ENCODE measurements at regions not wholly inside any gene's neighbourhood (a gene's known extent, or its start where the extent isn't known, plus 50 kb on each side); places are given as distances from the start of the nearest gene placed in this dataset.
"Not testable (repeated sequence)": the region's sequence is repeated elsewhere in the genome, so short reads cannot be mapped to it uniquely, and the experiment has no call there.

DNA sequence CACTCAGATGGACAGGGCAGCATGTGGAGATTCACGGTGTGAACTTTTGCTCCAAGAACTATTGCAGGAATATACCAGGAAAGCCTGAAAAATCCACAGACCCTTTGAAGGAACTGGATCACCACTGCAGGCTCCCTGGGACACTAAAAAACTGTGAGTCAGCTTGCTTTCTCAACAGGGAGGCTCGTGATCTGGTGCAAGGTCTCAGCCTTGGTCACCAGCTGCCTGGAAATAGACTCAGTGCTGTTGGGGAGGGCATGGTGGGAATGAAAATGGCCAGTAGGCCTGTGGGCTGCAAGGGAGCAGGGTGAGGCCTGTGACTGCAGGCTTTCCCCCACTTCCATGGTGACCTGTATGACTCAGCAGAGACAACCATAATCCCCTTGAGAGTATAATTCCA is 426.4 kb upstream of the RPS6KA3 start:
- DNase-seq: no peak

DNA sequence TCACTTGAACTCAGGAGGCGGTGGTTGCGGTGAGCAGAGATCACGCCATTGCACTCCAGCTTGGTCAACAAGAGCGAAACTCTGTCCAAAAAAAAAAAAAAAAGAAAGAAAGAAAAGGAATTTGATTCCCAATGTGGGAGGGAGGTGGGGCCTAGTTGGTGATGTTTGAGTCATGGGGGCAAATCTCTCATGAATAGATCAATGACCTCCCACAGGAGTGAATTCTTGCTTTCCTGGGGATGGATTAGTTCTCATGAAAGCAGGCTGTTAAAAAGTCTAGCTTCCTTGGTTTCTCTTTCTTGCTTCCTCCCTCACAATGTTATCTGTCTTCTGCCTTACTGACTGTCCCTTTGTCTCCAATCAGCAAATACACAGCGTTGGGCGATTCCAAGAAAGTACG is 419.5 kb upstream of the RPS6KA3 start:
- DNase-seq: no peak

DNA sequence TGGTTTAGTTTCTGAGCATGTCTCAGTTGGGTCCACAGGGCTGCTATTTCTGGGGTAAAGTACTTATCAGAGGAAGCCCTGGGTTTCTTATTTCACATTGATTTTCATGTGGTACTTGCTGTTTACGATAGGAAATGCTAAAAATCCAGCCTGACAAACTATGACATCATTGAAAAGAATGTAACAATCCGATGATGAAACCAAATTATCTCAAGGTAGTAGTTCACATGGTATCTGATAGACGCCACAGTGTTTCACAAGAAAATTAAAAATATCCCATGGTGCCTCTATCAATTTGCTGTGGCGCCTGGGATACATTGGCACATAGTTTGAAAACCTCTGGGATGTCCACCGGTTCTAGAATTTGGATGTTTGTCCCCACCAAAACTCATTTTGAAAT is 418.9 kb upstream of the RPS6KA3 start:
- DNase-seq: no peak

DNA sequence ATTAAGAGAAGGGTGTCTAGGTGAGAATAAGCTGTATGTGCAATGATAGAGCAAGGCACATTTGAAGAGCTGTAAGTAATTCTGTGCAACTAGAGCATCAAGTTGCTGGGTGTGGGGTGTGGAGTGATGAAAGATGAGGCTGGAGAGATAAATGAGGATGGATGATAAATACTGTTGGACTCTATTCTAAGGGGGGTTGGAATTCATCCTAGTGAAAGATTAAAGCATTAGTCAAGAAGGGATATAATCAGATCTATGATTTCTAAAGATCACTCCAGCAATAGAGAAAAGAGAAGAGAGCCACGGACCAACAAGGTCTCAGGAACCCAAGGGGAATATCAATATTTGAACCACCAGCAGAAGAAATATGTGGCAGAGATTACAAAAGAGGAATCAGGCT is 415.0 kb upstream of the RPS6KA3 start:
- no peak for DNase-seq

DNA sequence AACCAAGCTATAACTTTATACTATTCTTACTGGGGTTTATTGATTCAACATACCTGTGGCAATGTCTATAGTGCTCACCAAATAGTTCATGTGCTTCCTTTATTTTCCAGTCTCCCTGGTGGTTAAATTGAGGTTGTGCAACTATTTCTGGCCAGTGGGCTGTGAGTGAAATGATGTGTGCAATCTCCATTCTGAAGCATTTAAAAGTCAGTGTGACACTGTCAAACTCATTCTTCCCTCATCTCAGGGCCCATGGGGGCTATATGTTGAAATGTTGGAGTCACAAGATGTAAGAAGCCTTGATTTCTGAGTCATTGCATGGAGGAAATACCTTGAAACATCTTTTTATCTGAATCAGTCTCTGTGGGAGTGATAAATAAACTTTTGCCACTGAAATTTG is 414.3 kb upstream of the RPS6KA3 start:
- no peak for DNase-seq

DNA sequence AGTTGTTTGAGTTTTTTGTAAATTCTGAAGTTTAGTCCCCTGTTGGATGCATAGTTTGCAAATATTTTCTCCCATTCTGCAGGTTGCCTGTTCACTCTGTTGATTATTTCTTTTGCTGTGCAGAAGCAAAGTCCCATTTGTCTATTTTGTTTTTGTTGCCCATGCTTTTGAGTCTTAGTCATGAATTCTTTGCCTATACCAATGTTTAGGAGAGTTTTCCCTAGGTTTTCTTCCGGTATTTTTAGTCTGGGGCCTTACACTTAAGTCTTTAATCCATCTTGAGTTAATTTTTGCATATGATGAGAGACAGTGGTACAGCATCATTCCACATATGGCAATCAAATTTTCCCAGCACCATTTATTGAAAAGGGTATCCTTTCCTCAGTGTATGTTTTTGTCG is 405.8 kb upstream of the RPS6KA3 start:
- DNase-seq: no peak

DNA sequence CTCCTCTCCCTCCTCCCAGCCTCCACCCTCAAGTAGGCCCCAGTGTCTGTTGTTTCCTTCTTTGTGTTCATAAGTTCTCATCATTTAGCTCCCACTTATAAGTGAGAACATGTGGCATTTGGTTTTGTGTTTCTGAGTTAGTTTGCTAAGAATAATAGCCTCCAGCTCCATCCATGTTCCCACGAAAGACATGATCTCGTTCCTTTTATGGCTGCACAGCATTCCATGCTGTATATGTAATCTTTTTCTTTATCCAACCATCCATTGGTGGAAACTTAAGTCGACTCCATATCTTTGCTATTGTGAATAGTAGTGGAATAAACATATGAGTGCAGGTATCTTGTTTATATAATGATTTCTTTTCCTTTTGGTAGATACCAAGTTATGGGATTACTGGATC is 405.0 kb upstream of the RPS6KA3 start:
- not testable (repeated sequence) for DNase-seq

DNA sequence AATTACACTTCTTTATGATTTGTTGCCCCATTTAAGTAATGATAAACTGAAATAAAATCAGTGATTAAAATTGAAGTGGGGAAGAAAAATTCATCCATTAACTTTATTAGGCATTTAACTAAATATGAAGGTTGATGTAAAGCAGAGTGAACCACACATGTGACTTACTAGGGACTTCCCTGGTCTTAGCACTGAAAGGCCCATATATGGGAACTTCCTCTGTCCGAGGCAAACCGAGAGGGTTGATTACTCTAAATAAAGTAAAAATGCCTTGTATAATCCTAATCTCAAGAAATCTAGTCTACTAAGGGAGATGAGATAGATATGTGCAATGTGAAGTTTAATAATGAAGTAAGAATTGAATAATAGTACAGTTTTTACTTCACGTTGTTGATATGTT is 403.9 kb upstream of the RPS6KA3 start:
- no peak for DNase-seq

DNA sequence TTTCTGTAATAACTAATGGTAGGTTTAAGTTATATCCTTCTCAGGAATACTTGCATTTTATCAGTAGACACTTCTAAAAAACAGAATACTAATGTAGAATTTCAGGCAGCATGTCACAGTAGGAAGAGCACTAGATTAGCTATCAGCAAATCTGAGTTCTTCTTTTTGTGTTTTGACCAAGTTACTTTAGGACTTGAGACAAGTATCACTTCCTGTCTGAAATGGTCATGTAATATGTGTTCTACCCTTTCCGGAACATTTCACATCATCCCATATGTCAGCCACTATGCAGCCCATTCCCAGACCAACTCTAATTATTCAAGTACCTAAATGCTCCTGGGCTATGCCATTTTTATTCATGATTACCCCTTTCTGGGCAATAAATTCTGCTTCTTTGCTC is 401.8 kb upstream of the RPS6KA3 start:
- DNase-seq: no peak

DNA sequence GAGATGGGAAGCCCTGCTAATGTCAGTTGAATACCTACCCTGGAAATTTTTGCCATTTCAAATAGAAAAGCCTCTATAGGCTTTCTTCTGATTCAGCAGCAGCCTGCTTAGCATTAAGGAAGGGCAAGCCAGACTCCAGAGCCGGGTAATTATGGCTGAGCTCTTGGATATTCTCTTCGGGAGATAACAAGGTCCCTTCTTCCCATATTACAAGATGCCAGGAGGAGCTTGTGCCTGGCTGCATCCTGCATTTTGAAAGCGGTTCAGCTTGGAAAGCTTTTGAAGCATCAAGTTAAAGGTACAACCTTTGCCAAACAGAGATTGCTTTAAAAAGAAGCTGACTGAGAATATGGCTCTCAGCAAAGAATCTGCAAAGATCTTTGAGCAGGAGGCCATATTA is 399.6 kb upstream of the RPS6KA3 start:
- no peak for DNase-seq

DNA sequence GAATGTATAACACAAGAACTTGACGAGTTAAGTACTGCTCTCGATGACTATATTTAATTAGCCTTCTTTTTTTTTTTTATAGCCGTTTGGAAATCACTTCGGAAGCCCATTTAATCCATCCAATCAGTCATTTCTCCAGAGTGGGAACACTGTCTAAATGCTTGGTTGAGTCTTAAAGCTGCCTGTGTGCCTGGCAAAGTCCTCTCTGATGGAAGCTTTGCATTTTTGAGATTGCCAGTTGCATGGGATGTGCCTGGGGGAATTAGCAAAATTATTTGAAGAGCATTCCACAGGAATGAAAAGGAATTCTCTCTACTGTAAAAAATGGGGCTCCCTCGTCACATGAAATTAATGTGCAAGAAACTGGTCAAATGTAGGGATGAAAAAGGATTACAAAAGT is 398.8 kb upstream of the RPS6KA3 start:
- DNase-seq: no peak

DNA sequence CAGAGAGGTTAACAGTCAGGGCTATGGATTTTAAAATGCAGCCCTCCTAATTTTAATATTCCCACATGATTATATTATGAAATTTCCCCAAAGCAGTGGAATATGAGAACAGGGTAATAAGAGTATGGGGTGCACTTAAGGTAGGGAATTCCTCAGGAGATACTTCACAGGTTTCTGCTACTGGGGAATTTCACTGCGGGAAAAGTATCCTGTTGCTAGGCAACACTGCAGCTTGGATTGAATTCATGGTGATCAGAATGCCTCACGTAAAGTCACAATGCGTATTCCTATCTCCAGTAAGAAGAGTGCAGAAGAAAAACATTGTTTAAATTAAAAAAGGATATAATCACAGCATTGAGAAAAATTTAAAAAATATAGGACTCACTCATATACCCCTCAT is 398.1 kb upstream of the RPS6KA3 start:
- no peak for DNase-seq

DNA sequence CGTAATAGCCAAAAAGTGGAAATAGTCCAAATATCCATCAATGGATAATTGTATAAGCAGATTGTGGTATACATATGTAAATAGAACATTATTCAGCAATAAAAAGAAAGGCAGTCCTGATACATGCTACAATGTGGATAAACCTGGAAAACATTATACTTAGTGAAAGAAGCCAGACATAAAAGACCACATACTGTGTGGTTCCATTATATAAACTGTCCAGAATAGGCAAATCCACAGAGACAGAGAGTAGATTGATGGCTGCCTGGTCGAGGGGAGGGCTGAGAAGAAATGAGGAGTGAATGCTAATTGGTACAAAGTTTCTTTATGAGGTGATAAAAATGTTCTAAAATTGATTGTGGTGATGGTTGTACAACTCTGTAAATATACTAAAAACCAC is 397.4 kb upstream of the RPS6KA3 start:
- no peak for DNase-seq

DNA sequence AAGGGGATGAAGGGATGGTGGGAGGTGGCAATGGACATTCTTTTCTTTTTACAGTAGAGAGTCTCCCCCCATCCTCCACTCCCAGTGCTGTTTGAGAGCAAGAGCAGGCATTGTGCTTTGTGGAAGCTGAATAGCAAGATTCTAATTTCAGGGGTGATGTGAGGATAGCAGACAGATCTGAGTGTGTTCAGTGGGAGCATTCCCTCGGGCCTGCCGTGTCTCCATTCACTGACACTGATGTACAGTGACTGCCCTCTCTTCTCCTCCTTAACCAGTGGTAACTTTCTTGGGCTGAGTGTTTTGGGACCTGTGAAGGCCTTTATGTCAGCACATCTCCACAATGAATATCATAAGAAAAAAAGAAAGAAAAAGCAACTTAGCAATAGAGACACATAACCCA is 396.6 kb upstream of the RPS6KA3 start:
- DNase-seq: no peak

DNA sequence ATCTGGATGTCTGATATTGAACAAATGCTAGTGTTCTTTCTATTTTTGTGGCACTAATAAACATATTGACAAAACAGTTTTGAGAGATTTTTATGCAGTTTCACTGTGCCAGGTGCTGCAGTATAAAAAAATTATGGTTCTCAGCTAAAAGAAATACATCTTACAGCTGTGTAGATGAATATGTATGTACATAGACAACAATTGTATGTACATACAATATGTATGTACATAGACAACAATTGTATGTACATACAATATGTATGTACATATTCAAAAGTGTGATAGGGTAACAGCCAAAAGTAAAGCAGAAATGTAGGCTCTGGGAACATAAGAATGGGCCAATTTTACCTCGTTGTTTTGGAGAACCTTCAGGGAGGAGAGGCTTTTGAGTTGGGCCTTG is 390.0 kb upstream of the RPS6KA3 start:
- no peak for DNase-seq

DNA sequence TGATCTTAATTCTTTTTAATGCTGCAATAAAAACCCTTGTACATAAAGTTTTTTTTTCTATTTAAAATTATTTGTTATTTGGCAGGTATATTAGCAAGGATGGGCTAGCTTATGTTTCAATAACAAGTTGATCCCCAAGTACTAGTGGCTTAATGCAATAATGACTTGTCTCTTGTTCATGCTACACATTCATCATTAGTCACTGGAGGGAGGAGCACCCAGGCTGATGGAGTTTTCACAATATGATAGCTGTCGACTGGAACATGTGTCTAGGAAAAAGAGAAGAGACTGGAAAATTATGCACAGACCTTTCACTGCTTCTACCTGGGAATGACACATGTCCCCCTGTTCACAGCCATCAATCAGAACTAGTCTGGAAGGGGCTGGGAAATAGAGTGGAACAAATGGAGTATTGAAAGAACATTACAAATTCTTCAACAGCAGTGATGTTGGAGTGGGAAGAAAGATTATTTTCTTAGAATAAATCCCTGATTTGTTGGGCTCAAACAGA is 387.9 kb upstream of the RPS6KA3 start:
- DNase-seq: no peak

DNA sequence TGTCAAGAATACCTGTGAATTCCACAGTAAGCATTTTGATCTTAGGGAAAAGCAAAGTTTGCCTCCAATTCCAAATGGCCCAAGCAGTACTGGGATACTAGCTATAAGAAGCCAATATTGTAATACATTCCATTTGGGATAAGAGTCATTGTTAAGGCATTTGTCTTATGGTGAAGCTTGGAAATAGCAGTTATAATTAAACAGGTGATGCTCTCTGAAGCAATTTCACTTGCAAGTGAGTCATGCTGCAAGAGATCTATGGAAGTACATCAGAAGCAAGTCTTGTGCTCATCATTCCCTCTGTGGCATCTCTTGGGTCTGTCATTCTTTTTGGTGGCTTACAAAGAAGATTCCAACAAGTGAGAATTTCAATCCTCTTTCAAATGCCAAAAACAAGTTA is 386.4 kb upstream of the RPS6KA3 start:
- no peak for DNase-seq

DNA sequence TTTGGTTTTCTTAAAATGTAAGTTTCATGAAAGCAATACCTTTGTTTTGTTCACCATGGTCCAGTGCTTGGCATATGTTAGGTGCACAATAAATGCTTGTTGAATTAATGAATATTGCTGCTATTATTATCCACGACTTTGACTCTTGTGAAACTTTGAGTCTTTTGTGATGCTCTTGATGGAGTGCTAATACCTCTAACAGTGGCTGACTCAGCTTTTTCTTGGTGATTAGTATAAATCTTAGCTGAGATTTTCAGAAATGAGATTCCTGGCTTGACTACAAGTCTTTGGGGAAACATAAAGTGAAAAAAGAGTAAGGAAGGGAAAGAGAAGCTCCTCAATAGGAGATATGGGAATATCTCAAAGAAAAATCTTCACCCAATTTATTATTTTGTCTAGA is 375.2 kb upstream of the RPS6KA3 start:
- no peak for DNase-seq

DNA sequence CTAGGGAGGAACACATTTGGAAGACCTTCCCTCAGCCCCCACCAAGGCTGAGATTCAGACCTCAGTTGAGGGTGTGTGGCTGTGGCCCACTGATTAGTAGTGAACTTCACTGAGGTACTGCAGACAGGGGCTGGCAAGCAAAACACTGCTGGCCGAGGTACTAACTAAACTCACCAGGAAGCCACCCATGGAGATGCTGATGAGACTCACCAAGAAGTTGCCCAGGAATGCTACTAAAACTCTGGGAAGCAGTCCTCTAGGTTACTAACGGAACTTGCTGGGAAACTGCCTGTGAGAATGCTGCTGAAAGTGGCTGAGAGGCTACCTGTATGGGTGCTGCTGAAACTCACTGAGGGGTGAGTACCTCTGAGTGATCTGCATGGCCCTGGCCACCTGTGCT is 372.4 kb upstream of the RPS6KA3 start:
- DNase-seq: no peak

DNA sequence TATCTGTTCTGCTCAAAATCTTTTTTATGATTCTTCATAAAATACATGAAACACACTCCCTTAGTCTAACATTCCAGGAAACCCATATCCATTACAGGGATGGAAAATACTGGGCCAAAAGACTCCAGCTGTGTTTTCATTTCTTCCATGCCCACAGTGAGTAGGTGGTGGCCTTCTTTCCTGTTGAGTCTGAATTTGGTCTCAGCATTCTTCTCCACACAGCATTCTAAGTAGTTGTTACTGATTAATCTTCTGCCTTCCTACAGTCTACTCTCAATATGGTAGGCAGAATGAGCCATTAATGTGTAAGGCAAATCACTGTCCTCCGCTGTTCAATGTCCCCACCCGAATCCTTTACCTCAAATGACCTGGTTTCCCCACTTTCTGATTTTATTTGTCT is 370.6 kb upstream of the RPS6KA3 start:
- DNase-seq: no peak

DNA sequence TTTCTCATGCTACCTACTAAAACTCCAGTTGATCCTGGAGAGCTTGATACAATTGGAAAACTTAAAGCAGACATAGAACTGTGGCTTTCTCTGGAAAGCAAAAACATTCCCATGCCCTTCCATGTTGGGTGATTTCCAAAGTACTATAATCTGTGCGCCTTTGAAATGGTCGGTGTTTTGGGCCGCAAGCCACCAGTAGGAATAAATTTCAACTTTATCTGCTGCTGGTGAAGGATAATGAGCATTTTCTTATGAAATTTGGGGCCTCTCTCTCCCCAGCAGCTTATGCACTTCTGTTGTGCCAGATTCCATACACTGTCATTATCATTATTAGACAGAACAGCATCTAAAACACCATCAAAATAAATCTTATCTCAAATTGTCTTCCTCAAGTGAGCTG is 366.7 kb upstream of the RPS6KA3 start:
- no peak for DNase-seq

DNA sequence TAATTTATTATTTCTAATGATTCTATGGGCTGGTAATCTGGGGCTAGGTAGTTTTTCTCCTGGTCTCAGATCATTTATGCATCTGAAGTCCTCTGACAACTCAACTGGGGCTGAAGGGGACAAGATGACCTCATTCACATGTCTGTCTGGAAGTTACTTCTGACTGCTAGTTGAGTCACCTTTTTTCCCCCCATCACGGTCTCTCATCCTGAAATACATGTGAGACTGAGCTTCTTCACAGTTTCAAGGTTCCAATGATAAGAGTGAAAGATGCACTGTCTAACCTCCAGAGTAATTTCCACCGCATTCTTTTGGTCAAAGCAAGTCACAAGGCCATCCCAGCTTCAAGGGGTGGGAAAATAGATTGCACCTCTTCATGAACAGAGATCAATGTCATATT is 356.7 kb upstream of the RPS6KA3 start:
- no peak for DNase-seq

DNA sequence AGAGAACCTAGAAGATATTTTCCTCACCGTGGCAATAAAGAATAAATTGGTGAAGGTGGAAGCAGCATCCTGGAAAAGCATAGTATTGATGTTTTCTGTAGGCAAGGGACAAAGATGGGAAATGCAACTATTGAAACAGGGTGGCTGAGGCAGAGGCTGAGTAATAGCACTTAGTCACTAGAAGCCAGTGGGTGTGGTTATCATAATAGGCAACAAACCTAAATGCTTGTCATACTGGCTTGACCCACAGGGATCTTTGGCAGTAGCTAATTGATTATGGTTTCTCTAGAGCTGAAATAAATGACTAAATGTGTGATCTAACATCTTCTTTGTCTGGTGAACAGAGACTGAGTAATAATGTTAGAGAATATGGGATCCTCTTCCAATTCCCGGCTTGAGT is 353.6 kb upstream of the RPS6KA3 start:
- DNase-seq: no peak

DNA sequence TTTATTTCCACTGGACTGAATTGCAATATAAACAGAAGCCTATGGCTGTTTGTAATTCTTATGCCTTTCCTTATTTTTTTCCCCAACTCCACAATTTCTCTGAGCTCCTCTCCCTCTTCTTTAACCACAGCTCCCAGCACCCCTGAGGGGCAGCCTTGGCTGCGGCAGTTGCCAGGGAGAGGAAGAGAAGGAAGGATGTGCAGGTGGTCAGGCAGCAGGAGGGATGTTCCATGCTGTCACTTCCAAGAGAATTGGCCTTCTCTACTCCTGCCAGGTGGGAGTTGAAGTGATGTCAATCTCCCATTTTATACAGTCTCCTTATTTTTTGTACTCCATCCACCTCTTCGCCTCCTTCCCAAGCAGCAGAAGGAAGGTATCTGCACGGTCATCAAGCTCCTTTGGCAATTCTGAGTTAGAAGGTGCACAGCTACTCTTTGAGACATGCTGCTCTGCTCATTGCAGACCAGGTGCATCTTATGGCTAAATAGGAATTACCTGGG is 343.3 kb upstream of the RPS6KA3 start:
- DNase-seq: no peak

DNA sequence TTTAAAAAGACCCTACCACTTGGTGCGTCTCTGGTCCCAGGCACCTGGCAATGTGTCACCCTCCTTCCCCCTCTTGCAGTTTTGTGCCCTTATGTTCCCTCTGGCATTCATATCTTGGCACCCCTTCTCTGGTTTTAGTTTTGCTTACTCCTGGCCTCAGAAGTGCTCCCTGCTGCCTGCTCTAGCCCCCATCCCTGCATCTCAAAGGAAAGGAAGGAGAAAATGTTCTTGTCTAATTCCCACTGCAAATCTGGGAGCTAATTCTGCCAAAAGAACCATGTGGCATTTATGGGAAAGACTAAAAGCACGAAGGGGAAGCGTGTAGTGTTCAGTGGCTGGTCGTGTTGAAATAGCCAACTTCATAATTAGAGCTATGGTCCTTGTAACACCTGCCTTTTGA is 340.1 kb upstream of the RPS6KA3 start:
- no peak for DNase-seq

DNA sequence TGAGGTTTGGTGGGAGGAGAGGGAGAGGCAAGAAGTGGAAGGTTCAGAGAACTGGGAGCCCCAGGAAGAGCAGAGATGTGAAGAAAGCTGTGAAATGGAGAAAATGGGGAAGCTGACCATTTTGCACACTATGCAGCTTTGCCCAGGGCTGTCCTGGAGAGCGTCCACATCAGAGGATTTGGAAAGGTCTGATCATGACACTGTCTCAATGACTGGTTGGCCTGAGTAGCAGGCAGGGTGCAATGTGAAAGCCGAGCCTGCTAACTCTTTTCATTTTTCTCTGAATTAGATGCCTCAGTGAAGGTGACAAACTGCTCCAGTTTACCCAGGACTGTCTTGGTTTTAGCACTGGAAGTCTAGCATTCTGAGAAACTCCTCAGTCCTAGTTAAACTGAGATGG is 330.1 kb upstream of the RPS6KA3 start:
- no peak for DNase-seq
